HPDE6-E6E7 (cell line): ENCODE measurements at regions not wholly inside any gene's neighbourhood (a gene's known extent, or its start where the extent isn't known, plus 50 kb on each side); places are given as distances from the start of the nearest gene placed in this dataset.

ENCODE experiments used
- DNase-seq: peaks from one replicate; pipeline ENCODE4 v3.0.0; 2011; ENCODE audit warnings: missing footprints; ENCODE audit errors: extremely low spot score

DNA sequence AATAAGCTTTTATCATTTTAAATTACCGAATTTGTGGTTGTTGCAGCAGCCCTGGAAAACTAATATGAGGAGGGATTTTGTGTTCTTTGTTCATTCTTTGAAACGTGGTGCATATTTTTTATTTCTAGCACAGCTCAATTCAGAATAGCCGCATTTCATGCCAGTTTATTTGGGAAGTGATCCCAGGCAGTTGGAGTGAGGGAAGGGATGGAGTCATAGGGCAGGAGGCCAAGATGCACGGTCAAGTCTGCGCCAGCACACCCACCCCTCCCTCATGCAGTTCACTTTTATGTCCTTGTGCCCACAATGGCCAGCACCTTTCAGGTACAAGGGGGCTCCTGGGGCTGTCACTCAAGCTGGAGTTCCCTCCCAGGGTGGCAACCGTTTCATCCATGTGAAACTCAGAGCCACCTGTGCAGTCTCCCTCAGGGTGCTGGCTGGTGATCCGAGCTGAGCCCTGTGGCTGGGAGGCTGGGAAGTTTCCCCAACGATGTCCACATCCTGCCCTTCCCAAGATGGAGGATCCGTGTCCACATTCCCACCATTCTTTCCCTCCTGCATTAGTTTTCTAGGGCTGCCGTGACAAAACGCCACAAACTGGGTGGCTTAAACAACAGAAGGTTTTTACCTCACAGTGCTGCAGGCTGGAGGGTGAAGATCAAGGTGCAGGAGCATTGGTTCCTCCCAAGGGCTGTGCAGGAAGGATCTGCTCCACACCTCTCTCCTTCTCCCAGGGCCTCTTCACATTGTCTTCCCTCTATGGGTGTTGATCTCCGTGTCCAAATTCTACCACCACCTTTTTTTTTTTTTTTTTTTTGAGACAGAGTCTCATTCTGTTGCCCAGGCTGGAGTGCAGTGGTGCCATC is 68.5 kb upstream of the ITGA6 start:
- no peak for DNase-seq

DNA sequence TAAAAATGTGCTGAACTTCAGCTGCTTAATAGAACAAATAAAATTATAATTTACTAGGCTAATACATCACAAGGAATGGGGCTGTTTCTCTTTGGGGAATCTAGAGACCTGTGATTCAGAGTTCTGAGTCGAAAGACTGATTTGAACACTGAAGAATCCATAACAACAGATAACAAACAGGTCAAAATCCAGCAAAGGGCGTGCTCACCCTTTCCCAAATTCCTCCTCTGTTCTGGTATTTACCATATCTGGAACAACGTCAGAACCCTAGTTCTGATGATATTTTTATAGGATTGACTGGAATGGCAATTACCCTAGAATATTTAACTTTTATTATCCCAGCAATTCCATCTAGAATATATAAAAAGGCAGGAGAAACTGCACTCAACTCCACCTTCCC is 66.0 kb upstream of the ITGA6 start:
- no peak for DNase-seq

DNA sequence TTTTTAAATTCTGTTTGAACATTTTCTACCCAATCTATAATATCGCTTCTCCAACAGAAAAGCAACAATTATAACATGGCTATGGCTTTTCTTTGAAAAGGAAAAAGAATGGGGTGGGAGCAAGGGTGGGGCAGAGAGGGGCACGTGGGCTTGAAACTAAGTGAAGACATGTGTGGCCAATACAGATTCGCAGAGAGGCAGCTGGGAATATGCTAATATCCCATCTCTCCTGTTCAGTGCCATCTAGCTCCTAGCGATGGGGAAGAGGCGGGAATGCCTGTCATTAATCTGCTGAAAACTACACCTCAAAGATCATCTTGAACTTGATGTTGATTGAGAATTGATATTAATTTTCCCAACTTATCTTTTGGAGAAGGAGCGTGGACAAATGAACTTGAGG is 65.5 kb upstream of the ITGA6 start:
- DNase-seq, result no peak

DNA sequence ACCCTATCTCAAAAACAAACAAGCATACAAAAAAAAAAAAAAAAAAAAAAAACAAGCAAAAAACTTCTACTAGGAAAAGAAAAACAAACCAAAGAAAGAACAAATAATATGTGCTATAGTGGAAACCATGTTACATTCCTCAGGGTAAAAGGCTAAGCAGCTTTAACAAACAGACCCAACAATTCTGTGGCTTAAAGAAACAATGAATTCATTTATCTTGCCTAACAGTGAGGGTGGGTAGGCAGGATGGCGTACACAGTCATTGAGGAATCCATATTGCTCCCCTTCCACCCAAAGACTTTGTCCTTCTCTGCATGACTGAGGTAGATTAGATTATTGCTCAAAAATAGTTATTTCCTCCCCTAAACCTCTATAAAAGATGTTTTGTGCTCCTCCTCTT is 63.1 kb upstream of the ITGA6 start:
- DNase-seq, result no peak

DNA sequence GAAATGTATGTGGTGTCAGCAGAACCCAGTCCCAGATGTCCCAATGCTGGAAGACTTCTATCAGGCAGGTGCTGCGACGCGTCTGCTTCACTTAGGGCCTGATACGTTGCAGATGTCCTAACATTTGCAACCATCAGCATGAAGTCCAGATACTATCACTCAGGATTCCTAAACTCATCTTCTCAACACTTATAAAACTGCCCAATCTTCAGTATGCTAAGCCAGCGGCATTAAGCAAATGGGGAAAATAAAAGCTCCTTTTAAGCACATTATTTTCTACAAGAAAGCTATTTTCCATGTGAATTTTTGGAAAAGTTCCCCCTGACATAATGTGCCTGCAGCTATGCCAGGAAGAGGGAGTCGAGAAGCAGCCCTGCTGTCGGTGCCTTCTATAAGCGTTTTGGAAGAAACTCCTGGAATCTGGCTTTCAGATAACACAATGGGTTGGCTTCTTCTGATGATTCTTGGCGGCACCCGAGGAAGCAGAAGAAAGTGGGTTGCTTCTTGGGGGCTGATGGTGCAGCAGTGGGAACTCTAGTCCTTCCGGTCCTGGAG is 60.7 kb upstream of the ITGA6 start:
- no peak for DNase-seq

DNA sequence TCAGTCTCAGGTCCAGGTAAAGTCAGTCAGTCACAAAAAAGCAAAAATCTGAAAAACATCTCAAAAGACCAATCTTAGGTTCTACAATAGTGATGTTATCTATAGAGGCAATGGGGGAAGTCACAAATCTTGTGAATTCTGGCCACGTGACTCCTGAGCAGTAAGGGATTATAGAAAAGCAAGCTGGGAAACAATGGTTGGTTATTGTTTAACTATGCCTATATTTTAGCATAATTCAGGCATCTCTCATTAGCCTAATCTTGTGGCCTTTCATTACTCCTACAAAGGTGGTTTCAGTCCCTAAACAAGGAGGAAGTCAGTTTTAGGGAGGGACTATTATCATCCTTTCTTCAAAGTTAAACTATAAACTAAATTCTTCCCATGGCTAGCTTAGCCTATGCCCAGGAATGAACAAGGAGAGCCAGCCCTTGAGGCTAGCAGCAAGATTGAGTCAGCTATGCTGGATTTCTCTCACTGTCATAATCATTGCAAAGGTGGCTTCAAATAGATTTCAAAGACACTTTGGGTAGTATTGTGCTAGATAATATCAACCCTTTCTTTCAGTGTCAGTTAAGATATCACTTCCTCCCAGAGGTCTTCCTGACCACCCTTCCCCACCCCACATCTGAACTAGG is 56.4 kb upstream of the ITGA6 start:
- no peak for DNase-seq

DNA sequence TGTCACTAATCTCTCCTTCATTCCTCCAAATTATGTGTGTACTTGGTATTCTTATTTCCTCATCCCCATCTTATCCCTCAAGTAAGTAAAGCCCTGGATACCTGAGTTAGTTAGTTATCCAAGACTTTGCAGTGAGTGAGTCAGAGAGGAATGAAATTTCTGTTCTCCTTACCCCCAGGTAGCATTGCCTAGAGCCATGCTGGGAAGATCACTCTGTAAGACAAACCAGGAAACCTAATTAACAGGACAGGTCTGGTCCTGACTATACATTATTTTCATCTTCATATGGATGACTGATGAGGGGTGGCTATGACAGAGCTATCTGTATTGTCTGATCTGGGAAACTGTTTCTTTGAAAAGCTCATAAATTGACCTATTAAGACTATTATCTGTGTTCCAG is 55.0 kb upstream of the ITGA6 start:
- DNase-seq, result peak; percentile 75

DNA sequence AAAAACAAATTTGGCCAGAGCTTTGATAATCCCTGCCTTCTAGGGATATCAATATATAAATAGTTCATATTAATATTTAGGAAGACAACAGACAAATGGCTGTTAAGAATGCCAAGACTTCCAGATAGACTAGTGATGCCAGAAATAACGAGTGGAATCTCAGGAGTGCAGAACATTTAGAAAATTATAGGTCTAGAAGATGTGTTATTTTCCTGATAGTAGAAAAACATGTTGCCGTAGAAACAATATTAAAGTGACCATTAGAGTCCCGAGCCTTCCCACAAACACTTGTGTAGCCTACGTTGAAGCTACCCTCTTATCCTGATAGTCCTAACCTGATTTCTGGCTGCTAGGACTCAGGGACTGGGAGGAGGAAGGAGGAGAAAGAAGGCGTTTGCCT is 54.3 kb upstream of the ITGA6 start:
- DNase-seq, result no peak

DNA sequence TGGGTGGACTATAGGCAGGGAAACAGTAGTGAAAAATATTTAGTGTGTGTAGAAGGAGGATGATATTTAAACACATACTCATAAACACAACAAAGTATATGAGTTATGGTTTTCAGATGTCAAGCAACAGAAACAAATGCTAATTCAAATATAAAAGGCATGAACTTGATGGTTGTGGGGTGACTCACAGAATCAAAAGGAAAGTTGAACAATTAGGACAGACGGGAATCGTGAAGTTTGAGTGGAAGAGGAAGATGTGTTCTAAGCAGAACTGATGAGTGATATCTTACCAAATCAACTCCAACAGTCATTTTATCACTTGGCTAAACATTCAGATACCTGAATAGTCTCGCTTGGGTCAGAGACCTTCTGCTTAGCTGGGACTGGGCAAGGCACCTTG is 53.6 kb upstream of the ITGA6 start:
- DNase-seq, result peak; percentile 27

DNA sequence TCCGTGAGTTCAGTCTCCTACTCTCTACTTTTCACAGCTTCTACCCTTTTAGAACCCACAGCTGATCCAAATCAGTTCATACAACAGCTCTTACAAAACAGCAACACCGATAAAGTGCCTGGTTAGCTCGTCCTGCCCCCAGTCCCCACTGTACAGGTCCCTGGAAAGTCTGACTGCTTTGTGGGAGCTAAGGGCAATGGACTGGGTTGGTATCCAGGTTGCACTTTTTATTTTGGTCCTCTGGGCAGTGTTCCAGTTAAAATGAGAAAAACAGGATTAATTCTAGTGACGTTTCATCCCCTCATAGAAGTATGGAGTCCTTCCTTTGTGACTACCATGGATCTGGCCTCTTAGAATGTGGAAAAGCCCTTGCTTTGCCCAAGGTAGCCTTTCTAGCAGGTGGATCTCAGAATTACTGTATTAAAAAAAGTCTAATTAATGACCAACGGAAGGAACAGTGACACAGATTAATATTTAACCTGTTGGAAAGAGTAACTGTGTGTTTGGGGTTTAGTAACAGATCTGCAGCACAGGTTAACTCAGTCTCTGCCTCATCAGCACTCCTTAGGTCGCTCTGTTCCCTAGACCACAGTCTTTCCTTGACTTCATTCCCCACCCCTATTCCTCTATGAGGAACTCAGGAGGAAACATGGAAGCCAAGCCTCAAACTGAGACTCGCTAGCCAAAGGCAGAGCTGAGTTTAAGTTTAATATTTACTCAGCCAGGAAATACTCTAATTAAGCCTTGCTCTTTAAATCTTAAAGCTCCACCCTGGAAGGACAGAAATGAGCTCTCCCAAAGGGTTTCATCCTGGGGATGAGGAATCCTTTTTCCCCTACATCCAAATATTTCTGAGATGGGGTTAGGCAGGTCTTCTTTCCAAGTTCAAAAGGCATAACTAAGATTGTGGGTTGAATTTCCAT is 52.8 kb upstream of the ITGA6 start:
- no peak for DNase-seq

DNA sequence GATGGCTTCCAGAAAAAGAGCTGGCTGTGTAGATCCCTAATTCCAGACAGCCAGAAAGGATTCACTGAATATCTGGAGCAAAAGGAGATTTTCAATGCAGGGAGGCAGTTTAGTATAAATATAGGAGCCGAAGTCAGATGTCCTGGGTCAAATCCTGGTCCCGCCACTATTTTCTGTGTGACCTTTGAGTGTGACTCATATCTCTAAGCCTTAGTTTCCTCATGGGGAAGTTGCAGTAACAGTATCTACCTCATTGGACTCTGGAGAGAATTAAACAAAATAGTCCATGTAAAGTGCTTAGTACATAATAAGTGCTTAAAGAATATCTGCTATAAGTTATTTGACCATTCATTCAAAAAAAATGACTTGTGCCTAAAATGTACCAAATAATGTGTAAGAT is 52.1 kb upstream of the ITGA6 start:
- no peak for DNase-seq

DNA sequence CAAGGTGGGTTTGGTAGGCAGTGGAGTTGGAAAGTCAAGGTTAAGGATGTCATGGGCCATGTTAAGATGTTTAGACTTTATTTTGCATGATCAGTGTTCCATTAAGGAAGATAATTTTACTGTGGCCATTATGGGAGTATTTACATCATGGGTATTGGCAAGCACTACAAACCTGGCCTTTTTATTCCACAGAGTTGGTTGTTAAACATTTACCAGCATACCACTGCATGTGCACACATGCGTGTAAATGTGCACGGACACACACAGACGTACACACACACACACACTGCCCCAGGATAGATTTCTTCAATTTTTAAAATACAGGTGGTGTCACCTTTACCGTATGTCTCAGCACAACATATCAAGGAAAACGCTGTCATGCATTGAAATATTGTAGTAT is 51.4 kb upstream of the ITGA6 start:
- DNase-seq, result no peak

DNA sequence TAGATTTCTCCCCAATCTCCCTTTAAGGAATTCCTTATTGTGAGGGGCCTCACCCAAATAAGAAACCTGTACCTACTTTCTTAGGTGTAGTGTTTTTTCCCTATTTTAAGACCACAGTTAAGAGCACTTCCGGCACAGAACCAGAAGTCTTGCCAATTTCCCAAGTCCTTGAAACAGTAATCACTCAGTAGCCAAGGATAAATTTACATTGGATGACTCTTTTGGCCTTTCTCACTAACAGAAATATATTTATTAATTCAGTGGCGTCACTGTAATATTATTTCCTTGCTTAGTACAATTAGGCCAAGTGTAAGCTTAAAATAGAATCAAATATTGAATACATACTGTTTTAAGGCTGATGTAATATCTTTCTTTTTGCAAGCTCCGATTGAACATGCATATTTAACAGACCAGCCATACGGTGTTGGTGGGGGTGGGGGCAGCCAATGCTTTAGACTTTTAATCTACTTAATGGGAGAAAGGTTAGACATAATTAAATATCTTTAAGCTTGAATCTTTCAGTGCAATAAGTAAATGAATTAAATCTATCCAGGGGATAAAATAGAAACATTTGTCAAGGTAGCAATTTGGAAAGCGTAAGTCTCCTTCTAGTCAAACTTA is 50.8 kb upstream of the ITGA6 start:
- no peak for DNase-seq

DNA sequence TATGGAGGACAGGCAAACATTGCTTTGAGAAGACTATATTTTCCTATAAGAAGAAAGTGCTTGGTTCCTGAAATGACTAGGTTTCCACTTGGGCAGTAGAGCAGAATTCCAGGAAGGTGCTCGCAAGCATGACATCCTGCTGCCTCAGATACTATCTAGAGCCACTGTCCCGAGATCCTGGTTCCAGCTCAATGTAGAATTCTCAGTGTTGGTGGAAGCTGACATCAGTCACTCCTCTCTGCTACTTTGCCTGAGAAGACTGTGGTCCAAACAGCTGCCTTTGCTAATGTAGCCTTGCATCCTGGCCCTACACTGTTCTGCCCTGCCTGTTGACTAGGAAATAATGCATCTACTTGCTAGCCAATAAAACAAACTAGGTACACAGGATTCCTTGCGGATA is 50.0 kb upstream of the ITGA6 start:
- DNase-seq, result no peak
